ENCODE measurements at regions not wholly inside any gene's neighbourhood (a gene's known extent, or its start where the extent isn't known, plus 50 kb on each side); places are given as distances from the start of the nearest gene placed in this dataset.

- no peaks in the 10 kb centered on the region for H3K27me3 ChIP-seq (ENCODE audit: insufficient read depth, low read length, poor library complexity)
- peak overlapping the region; percentile 82 for H2AFZ ChIP-seq (ENCODE audit: low read depth, low read length)
- peak overlapping the region; percentile 87 for H3K4me2 ChIP-seq (ENCODE audit: insufficient read depth, low read length)
- H3K9me3 ChIP-seq (ENCODE audit: insufficient read depth, low read length, severe bottlenecking): no peaks in the 10 kb centered on the region
- no peaks in the 10 kb centered on the region for H3K36me3 ChIP-seq (ENCODE audit: insufficient read depth, low read length)
- no peaks in the 10 kb centered on the region for H4K20me1 ChIP-seq (ENCODE audit: insufficient read depth, low read length)
- peaks cover 19% of the 10 kb centered on the region for H3K4me1 ChIP-seq (ENCODE audit: insufficient read depth, low read length)
- H3K79me2 ChIP-seq (ENCODE audit: insufficient read depth, low read length): no peaks in the 10 kb centered on the region
- ATAC-seq (ENCODE audit: insufficient read depth, low read depth) (no peak), DNase-seq (no peak)
- H3K27ac ChIP-seq (ENCODE audit: low read length): peak overlapping the region; percentile 44
- H3K4me3 ChIP-seq (ENCODE audit: low read depth in 1 of 2, low read length in 2 of 2): peak overlapping the region in 1 of 2 experiments; percentile 55; a peak in 3 of 4 replicates
- H3K9ac ChIP-seq (ENCODE audit: low read depth, low read length): peak overlapping the region; percentile 45
- TF ChIP-seq EZH2 (IDR thresholded peaks at IDR 0.05; ENCODE audit: borderline replicate concordance, low read depth, low read length, severe bottlenecking) (no peak), CTCF (IDR thresholded peaks at IDR 0.05; ENCODE audit: borderline replicate concordance, extremely low read depth, low read length, poor library complexity, severe bottlenecking) (no peak)
Observed at GRCh38 chr3:194768586-194768985, 82.9 kb downstream of the FAM43A start.

GRCh38 chr3:194769020-194769643 lies 83.4 kb downstream of the FAM43A start:
- Histone ChIP-seq H3K9me3 (ENCODE audit: insufficient read depth, low read length, severe bottlenecking) (no peaks in the 10 kb centered on the region), H3K36me3 (ENCODE audit: insufficient read depth, low read length) (no peaks in the 10 kb centered on the region), H3K4me2 (ENCODE audit: insufficient read depth, low read length) (peak overlapping the region; percentile 87), H3K9ac (ENCODE audit: low read depth, low read length) (peak overlapping the region; percentile 55), H4K20me1 (ENCODE audit: insufficient read depth, low read length) (no peaks in the 10 kb centered on the region), H2AFZ (ENCODE audit: low read depth, low read length) (peak overlapping the region; percentile 99), H3K27ac (ENCODE audit: low read length) (peak overlapping the region; percentile 44), H3K79me2 (ENCODE audit: insufficient read depth, low read length) (no peaks in the 10 kb centered on the region), H3K4me3 (ENCODE audit: low read depth in 1 of 2, low read length in 2 of 2) (peak overlapping the region; percentile 18 to 62; a peak in 3 of 4 replicates), H3K27me3 (ENCODE audit: insufficient read depth, low read length, poor library complexity) (no peaks in the 10 kb centered on the region), H3K4me1 (ENCODE audit: insufficient read depth, low read length) (peaks cover 19% of the 10 kb centered on the region)
- TF ChIP-seq EZH2 (IDR thresholded peaks at IDR 0.05; ENCODE audit: borderline replicate concordance, low read depth, low read length, severe bottlenecking) (no peak), CTCF (IDR thresholded peaks at IDR 0.05; ENCODE audit: borderline replicate concordance, extremely low read depth, low read length, poor library complexity, severe bottlenecking) (no peak)
- ATAC-seq (ENCODE audit: insufficient read depth, low read depth): peak; percentile 95
- peak; percentile 95 for DNase-seq

- H4K20me1 ChIP-seq (ENCODE audit: insufficient read depth, low read length): no peaks in the 10 kb centered on the region
- H3K79me2 ChIP-seq (ENCODE audit: insufficient read depth, low read length): no peaks in the 10 kb centered on the region
- no peak overlapping the region for H2AFZ ChIP-seq (ENCODE audit: low read depth, low read length)
- no peak overlapping the region for H3K4me2 ChIP-seq (ENCODE audit: insufficient read depth, low read length)
- H3K4me1 ChIP-seq (ENCODE audit: insufficient read depth, low read length): peaks cover 19% of the 10 kb centered on the region
- no peak overlapping the region for H3K27ac ChIP-seq (ENCODE audit: low read length)
- ATAC-seq (ENCODE audit: insufficient read depth, low read depth): no peak
- no peak overlapping the region for H3K9ac ChIP-seq (ENCODE audit: low read depth, low read length)
- H3K27me3 ChIP-seq (ENCODE audit: insufficient read depth, low read length, poor library complexity): peaks cover 7% of the 10 kb centered on the region
- no peak overlapping the region for H3K4me3 ChIP-seq (ENCODE audit: low read depth in 1 of 2, low read length in 2 of 2)
- no peaks in the 10 kb centered on the region for H3K9me3 ChIP-seq (ENCODE audit: insufficient read depth, low read length, severe bottlenecking)
- no peak for DNase-seq
- H3K36me3 ChIP-seq (ENCODE audit: insufficient read depth, low read length): no peaks in the 10 kb centered on the region
- TF ChIP-seq EZH2 (IDR thresholded peaks at IDR 0.05; ENCODE audit: borderline replicate concordance, low read depth, low read length, severe bottlenecking): no peak
Observed at GRCh38 chr3:194772241-194773000, 86.7 kb downstream of the FAM43A start.

DNA sequence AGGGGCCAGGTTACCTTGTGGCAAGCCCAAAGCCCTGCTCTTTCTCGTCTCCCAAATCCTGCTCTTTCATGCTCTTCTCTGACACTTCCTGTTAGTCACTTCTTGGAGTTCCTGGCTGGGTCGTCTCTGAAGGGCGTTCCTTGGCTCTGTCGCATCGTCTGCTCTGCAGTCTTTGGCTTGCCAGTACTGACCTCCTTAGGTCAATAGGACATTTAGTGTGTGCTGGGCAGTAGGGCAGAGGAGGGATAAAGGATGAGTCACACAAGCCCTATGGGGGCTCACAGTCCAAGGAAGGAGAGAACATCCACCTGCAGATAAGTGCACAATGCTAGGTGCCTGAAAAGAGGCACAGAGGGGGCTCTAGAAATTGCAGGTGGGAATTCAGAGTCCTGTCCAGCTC lies 87.5 kb downstream of the FAM43A start:
- Histone ChIP-seq H2AFZ (ENCODE audit: low read depth, low read length) (no peak overlapping the region), H3K27ac (ENCODE audit: low read length) (no peak overlapping the region)
- no peak for ATAC-seq (ENCODE audit: insufficient read depth, low read depth)

More for the DNA sequence above, 87.5 kb downstream of the FAM43A start:
- Histone ChIP-seq H3K4me1 (ENCODE audit: insufficient read depth, low read length) (peaks cover 15% of the 10 kb centered on the region), H3K36me3 (ENCODE audit: insufficient read depth, low read length) (no peaks in the 10 kb centered on the region), H3K79me2 (ENCODE audit: insufficient read depth, low read length) (no peaks in the 10 kb centered on the region), H4K20me1 (ENCODE audit: insufficient read depth, low read length) (no peaks in the 10 kb centered on the region), H3K4me2 (ENCODE audit: insufficient read depth, low read length) (no peak overlapping the region), H3K9ac (ENCODE audit: low read depth, low read length) (no peak overlapping the region), H3K4me3 (ENCODE audit: low read depth in 1 of 2, low read length in 2 of 2) (no peak overlapping the region), H3K9me3 (ENCODE audit: insufficient read depth, low read length, severe bottlenecking) (no peaks in the 10 kb centered on the region), H3K27me3 (ENCODE audit: insufficient read depth, low read length, poor library complexity) (peaks cover 7% of the 10 kb centered on the region)
- no peak for TF ChIP-seq EZH2 (IDR thresholded peaks at IDR 0.05; ENCODE audit: borderline replicate concordance, low read depth, low read length, severe bottlenecking)
- TF ChIP-seq CTCF (IDR thresholded peaks at IDR 0.05; ENCODE audit: borderline replicate concordance, extremely low read depth, low read length, poor library complexity, severe bottlenecking): no peak
- DNase-seq: no peak
